WI38 (cell line): ENCODE measurements at regions not wholly inside any gene's neighbourhood (a gene's known extent, or its start where the extent isn't known, plus 50 kb on each side); places are given as distances from the start of the nearest gene placed in this dataset.

ENCODE experiments used
- H3K4me3 ChIP-seq: 2 replicates; pipeline ENCODE4 v1.5.1; 2011; ENCODE audit warnings: low read depth, mild to moderate bottlenecking, control low read depth, low read length
- TF ChIP-seq, protein P1 (sequence below): IDR thresholded peaks from 2 replicates; pipeline ENCODE4 v1.5.1; 2012; ENCODE audit warnings: low read depth, mild to moderate bottlenecking, control low read depth, low read length

DNA sequence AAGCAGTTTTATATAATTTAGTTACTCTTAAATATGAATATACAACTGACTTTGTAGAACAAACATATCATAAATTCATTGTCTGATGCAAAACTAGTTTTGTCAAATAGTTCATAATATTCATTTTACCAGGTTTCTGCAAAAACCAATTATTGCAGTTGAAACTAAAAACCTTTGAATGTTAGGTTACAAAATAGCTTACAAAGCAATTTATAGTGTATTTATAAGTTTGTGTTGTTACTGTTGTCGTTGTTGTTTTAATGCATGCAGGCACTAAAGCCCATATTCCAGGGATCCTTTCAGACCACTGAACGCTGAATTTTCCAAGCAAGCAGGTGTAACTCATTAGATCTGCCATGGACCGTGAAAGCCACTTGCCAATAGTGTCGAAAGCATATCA is 427.6 kb downstream of the ZFHX3 start:
- TF ChIP-seq, protein P1, sequence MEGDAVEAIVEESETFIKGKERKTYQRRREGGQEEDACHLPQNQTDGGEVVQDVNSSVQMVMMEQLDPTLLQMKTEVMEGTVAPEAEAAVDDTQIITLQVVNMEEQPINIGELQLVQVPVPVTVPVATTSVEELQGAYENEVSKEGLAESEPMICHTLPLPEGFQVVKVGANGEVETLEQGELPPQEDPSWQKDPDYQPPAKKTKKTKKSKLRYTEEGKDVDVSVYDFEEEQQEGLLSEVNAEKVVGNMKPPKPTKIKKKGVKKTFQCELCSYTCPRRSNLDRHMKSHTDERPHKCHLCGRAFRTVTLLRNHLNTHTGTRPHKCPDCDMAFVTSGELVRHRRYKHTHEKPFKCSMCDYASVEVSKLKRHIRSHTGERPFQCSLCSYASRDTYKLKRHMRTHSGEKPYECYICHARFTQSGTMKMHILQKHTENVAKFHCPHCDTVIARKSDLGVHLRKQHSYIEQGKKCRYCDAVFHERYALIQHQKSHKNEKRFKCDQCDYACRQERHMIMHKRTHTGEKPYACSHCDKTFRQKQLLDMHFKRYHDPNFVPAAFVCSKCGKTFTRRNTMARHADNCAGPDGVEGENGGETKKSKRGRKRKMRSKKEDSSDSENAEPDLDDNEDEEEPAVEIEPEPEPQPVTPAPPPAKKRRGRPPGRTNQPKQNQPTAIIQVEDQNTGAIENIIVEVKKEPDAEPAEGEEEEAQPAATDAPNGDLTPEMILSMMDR = no peak
- no peak overlapping the region for H3K4me3 ChIP-seq

DNA sequence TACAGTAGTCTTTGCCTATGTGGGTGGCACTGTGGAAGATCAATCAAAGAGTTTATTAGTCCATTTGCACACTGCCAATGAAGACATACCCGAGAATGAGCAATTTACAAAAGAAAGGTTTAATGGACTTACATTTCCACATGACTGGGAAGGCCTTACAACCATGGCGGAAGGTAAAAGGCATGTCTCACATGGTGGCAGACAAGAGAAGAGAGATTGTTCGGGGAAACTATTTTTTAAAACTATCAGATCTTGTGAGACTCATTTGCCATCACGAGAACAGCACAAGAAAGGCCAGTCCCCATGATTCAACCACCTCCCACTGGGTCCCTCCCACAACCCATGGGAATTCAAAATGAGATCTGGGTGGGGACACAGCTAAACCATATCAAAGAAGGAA is 432.1 kb downstream of the ZFHX3 start:
- TF ChIP-seq, protein P1 = no peak
- H3K4me3 ChIP-seq = no peak overlapping the region

DNA sequence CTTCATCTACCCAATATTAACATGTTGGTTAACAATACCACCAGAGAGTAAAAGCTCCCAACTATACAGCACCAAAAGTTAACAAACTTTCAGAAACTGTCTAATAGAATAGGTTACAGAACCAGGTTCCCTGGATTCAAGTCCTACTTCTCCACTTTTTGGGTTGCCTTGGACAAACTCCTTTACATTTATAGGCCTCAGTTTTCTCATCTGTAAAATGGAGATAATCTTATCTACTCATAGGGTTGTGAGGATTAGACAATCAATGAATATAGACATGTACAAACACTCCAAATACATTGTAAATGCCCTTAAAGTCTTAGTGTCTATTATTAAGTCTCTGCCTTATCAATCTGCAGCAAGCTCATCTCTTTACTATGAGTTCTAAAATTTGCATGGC is 435.2 kb downstream of the ZFHX3 start:
- TF ChIP-seq, protein P1 = no peak
- H3K4me3 ChIP-seq = no peak overlapping the region

DNA sequence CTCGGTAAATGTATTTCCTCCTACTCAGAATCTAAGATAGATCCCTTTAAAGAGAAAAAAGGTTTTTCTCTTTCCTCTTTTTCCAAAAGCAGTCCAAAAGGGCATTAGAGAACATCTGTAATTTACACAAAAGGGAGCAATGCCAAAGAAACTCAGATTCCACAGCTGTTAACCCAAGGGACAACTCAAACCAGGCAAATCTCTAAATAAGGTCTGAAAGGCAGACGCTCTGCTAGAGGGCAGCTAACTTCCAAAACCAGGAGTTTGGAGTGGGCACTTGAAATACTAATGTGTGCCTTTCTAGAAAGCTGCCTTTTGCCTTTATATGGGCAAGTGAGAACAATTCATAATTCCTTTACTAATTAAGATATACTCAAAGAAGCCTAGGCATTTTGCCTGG is 435.7 kb downstream of the ZFHX3 start:
- H3K4me3 ChIP-seq = no peak overlapping the region
- TF ChIP-seq, protein P1 = no peak

DNA sequence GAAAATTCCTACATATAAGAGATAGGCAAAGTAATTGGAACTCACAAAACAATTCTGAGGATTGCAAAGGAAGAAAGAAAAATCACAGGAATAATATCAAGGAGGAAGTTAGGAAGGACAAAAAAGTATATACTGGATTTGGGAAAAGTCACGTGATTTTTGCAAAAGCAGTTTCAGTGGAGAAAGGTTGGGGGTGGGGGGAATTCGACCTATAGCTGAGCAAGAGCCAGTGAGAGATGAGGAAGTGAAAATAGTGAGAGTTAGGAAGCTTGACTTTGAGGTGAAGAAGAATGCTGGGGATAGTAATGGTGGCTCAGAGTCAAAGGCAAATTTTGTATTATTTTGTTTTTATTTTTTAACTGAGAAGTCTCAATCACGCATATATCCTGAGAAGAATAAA is 438.0 kb upstream of the PMFBP1 start:
- TF ChIP-seq, protein P1 = no peak
- H3K4me3 ChIP-seq = no peak overlapping the region

DNA sequence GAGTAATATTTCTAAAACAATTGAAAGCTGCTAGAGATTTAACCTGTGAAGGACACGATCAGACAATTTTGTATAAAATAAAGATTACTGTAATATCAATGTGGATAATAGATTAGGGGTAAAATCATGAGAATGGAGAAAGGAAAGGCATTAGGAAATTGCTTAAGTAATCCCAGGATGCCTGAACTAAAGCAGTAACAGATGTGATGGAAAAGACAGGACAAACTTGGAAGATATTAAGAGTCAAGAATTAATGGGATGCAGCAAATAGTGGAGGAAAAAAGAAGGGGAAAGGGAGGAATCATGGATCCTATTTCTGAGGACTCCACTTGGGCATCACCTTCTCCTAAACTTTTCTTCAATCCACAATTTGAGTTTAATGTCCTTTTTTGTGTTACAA is 437.1 kb upstream of the PMFBP1 start:
- TF ChIP-seq, protein P1 = no peak
- no peak overlapping the region for H3K4me3 ChIP-seq

DNA sequence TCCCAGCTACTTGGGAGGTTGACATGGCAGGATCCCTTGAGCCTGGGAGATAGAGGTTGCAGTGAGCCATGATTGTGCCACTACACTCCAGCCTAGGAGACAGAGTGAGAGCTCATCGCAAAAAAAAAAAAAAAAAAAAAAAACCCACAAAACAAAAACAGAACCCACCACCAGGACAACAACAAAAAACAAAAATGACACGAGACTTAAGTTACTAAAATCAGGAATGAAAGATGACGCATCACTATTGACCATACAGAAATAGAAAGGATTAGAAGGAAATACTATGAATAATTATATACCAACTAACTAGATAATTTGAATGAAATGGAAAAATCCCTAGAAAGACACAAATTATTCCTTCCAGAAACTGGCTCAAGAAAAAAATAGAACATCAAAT is 432.4 kb upstream of the PMFBP1 start:
- TF ChIP-seq, protein P1 = no peak
- H3K4me3 ChIP-seq = no peak overlapping the region
